Large intestine (tissue), 3 donors: ENCODE measurements at regions not wholly inside any gene's neighbourhood (a gene's known extent, or its start where the extent isn't known, plus 50 kb on each side); places are given as distances from the start of the nearest gene placed in this dataset.
A peak's percentile ranks its signal among the peaks of the same experiment; 100 is the strongest.

Experiments used
- DNase-seq, 2 donors: peaks; one replicate each; pipeline versions ENCODE4 v3.0.0 to v3.0.0-alpha.2; 2013
- H3K27ac ChIP-seq: one replicate; pipeline ENCODE4 v1.5.1; 2013; ENCODE audit warnings: low read length
- H3K27me3 ChIP-seq: 2 replicates; pipeline ENCODE4 v1.6.1; 2013; ENCODE audit warnings: low read length; ENCODE audit not compliant: control insufficient read depth, insufficient read depth
- H3K36me3 ChIP-seq: 2 replicates; pipeline ENCODE4 v1.6.1; 2013; ENCODE audit warnings: low read length; ENCODE audit not compliant: control insufficient read depth, insufficient read depth
- H3K4me1 ChIP-seq: one replicate; pipeline ENCODE4 v1.6.1; 2013; ENCODE audit warnings: low read length; ENCODE audit not compliant: control insufficient read depth, insufficient read depth
- H3K4me3 ChIP-seq: one replicate; pipeline ENCODE4 v1.5.1; 2013; ENCODE audit warnings: low read length
- H3K9me3 ChIP-seq: one replicate; pipeline ENCODE4 v1.6.1; 2013; ENCODE audit warnings: mild to moderate bottlenecking, low read depth, low read length, moderate library complexity; ENCODE audit not compliant: control insufficient read depth
- WGBS: methylation state at CpG from one replicate; pipeline ENCODE4 v1.1.5; 2013; ENCODE audit warnings: low lambda C conversion rate; ENCODE audit not compliant: insufficient coverage; 5-methylcytosine and 5-hydroxymethylcytosine counted together

GRCh38 chr4:24650849-24651640, 66.7 kb upstream of the DHX15 start:
- DNase-seq: no peak
- no CpG with 5 or more reads among the region's 2 CpGs for WGBS
- Histone ChIP-seq H3K9me3 (no peaks in the 10 kb centered on the region), H3K4me3 (no peak overlapping the region), H3K36me3 (no peaks in the 10 kb centered on the region), H3K4me1 (no peaks in the 10 kb centered on the region), H3K27me3 (no peaks in the 10 kb centered on the region), H3K27ac (no peak overlapping the region)

DNA sequence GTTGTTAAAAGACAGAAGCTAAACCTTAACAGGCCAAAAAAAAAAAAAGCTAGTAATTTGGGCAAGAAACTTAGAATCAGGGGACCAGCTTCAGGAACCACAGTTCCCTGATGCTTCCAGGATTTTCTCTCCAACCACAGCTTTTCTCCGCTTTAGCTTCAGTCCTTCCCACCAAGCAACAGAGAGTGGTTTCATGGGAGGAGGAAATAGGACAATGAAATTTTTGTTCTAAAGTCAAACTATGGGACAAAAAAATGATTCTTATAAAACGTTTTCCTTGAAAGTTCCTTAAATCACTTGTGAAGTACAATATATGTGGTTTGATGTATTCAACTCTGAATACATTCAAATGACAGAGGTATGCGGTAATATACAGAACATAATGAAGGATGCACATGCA, 71.0 kb upstream of the DHX15 start:
- H3K9me3 ChIP-seq: no peaks in the 10 kb centered on the region
- H3K4me1 ChIP-seq: no peaks in the 10 kb centered on the region
- H3K36me3 ChIP-seq: no peaks in the 10 kb centered on the region
- 60% methylated on average over 1 of the region's 3 CpGs for WGBS
- H3K27ac ChIP-seq: no peak overlapping the region
- no peak overlapping the region for H3K4me3 ChIP-seq
- DNase-seq: no peak
- H3K27me3 ChIP-seq: no peaks in the 10 kb centered on the region

DNA sequence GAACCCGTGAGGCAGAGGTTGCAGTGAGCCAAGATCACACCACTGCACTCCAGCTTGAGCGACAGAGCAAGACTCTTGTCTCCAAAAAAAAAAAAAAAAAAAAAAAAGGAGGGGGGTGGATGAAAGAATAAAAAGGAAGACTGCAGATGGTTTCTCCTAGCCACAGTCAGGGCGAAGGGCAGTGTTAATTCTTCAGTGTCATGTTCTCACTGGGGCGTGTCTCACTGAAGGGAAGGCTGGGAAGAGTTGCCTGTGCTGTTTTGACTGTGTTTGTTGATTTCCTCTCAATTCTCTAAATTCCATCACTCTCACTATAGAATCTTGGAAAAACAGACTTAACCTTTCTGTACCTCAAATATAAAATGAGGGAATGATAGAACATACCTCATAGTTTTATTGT, 71.6 kb upstream of the DHX15 start:
- Histone ChIP-seq H3K4me3 (no peak overlapping the region), H3K9me3 (no peaks in the 10 kb centered on the region), H3K27ac (no peak overlapping the region), H3K36me3 (no peaks in the 10 kb centered on the region), H3K27me3 (no peaks in the 10 kb centered on the region), H3K4me1 (no peaks in the 10 kb centered on the region)
- peak in 1 of 2 donors; percentile 60 for DNase-seq
- no CpG with 5 or more reads among the region's 4 CpGs for WGBS

DNA sequence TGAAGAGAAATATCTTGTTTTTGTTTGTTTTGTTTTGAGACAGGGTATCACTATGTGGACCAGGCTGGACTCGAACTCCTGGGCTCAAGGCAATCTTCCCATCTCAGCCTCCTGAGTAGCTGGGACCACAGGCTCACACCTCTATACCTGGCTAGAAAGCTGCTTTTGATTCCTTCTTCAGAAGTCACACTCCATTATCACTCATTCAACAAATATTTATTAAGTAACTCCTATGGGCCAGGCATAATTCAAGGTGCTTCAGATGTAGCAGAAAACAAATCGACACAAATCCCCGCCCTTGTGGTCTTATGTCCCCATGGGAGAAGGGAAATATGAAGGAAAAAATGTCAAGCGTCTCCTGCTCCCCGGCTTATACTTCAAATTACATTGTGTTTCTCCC, 72.6 kb upstream of the DHX15 start:
- no peak for DNase-seq
- Histone ChIP-seq H3K27ac (no peak overlapping the region), H3K27me3 (no peaks in the 10 kb centered on the region), H3K36me3 (no peaks in the 10 kb centered on the region), H3K9me3 (no peaks in the 10 kb centered on the region), H3K4me3 (no peak overlapping the region), H3K4me1 (no peaks in the 10 kb centered on the region)
- WGBS: no CpG with 5 or more reads among the region's 5 CpGs

GRCh38 chr4:24657768-24658617, 73.6 kb upstream of the DHX15 start:
- Histone ChIP-seq H3K27me3 (no peaks in the 10 kb centered on the region), H3K4me3 (no peak overlapping the region), H3K4me1 (no peaks in the 10 kb centered on the region), H3K36me3 (no peaks in the 10 kb centered on the region), H3K9me3 (no peaks in the 10 kb centered on the region), H3K27ac (no peak overlapping the region)
- DNase-seq: no peak
- no CpG with 5 or more reads among the region's 15 CpGs for WGBS

DNA sequence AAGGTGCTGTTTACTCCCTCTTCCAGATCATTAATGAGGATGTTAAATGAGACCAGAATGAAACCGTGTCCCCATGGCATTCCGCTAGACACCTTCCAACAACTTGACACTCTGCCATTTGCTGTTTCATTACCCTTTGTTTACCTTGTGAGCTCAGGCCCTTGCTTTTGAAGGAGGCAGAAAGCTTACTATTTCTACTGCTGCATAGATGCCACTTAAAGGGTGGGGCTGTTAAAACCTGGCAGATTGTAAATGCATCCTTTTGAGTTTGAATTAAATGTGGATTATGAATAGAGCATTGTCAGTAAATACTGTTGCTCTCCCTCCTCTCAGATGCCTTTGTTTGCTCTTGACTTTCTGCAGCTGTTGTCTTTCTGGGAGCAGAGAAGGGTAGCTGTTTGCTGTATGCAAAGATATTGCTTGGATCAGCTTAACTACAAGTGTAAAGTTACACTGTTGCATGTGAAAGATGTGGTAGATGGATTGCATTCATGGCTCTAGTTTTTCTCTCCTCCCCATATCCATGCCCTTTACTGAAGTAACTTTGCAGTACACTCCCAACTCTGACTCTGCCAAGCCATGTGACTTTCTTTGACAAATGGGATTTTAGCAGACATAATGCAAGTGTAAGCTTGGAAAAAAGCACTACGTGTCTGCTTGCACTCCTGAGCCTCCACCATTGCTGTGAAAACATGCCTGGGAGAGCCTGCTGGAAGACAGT, 75.0 kb upstream of the DHX15 start:
- Histone ChIP-seq H3K27ac (peak overlapping the region; percentile 6), H3K9me3 (no peaks in the 10 kb centered on the region), H3K4me3 (no peak overlapping the region), H3K36me3 (no peaks in the 10 kb centered on the region), H3K27me3 (no peaks in the 10 kb centered on the region), H3K4me1 (no peaks in the 10 kb centered on the region)
- WGBS: 27% methylated on average over 2 of the region's 3 CpGs
- DNase-seq: peak in 1 of 2 donors; percentile 19

- Histone ChIP-seq H3K36me3 (no peaks in the 10 kb centered on the region), H3K27ac (no peak overlapping the region), H3K27me3 (no peaks in the 10 kb centered on the region), H3K4me1 (no peaks in the 10 kb centered on the region), H3K9me3 (no peaks in the 10 kb centered on the region), H3K4me3 (no peak overlapping the region)
- WGBS: no CpG with 5 or more reads among the region's 6 CpGs
- no peak for DNase-seq
Measured at GRCh38 chr4:24662056-24662455, 77.7 kb upstream of the DHX15 start.

GRCh38 chr4:24662542-24662941, 78.2 kb upstream of the DHX15 start:
- H3K27ac ChIP-seq: no peak overlapping the region
- H3K27me3 ChIP-seq: no peaks in the 10 kb centered on the region
- no peaks in the 10 kb centered on the region for H3K9me3 ChIP-seq
- DNase-seq: no peak
- 100% methylated on average over 1 of the region's 2 CpGs for WGBS
- H3K4me1 ChIP-seq: no peaks in the 10 kb centered on the region
- no peak overlapping the region for H3K4me3 ChIP-seq
- no peaks in the 10 kb centered on the region for H3K36me3 ChIP-seq

DNA sequence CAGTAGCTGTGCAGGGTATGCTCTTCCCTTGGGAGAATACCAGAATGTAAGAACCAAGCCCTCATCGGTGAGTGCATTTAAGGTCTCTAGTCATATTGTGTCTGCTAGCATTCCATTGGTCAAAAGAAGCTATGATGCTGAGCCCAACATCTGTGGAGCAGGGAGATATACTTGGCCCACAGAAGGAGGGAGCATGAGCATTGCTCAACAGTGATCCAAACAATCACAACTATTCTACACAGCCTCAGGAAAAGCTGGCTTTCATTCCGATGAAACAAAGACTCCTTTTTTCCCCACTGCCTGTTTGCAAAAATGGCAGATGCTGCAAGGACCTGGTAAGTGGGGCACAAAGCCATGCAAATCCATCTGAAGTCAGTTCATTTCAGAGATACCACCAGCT, 80.6 kb upstream of the DHX15 start:
- no peak overlapping the region for H3K27ac ChIP-seq
- no peaks in the 10 kb centered on the region for H3K4me1 ChIP-seq
- DNase-seq: no peak
- H3K4me3 ChIP-seq: no peak overlapping the region
- WGBS: no CpG with 5 or more reads among the region's 2 CpGs
- H3K36me3 ChIP-seq: no peaks in the 10 kb centered on the region
- H3K27me3 ChIP-seq: no peaks in the 10 kb centered on the region
- no peaks in the 10 kb centered on the region for H3K9me3 ChIP-seq

DNA sequence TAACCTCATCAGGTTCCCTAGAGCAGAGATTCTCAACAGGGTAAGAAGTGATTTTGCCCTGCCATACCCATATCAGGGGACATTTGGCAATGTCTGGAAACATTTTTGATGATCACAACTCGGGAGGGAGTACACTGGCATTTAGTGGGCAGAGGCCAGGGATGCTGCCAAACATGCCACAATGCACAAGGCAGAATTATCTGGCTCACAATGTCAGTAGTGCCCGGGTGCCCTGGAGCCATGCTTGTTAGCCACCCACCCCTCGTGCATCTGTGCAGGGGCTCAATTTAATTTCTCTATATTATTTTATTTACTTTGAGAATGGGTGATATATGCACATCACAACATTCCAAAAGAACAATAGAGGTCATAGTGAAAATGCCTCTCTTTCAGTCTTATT, 82.0 kb upstream of the DHX15 start:
- H3K4me1 ChIP-seq: no peaks in the 10 kb centered on the region
- H3K36me3 ChIP-seq: no peaks in the 10 kb centered on the region
- no peak for DNase-seq
- WGBS: no CpG with 5 or more reads among the region's 3 CpGs
- no peaks in the 10 kb centered on the region for H3K9me3 ChIP-seq
- no peaks in the 10 kb centered on the region for H3K27me3 ChIP-seq
- no peak overlapping the region for H3K27ac ChIP-seq
- no peak overlapping the region for H3K4me3 ChIP-seq
